Breast epithelium (tissue), 4 donors: ENCODE measurements at regions not wholly inside any gene's neighbourhood (a gene's known extent, or its start where the extent isn't known, plus 50 kb on each side); places are given as distances from the start of the nearest gene placed in this dataset.

Experiments used
- DNase-seq, 2 donors: peaks; one replicate each; pipeline ENCODE4 v3.0.0-alpha.2; 2019; ENCODE audit warnings: low spot score in 2 of 2
- H3K27ac ChIP-seq, 2 donors: fragments of 200-600 bp; sonication (generic) in 1 of 2; one replicate each; pipeline ENCODE4 v1.5.1; 2016 to 2019; ENCODE audit warnings: mild to moderate bottlenecking in 1 of 2
- H3K27me3 ChIP-seq, 2 donors: fragments of 200-600 bp; sonication (generic) in 1 of 2; one replicate each; pipeline versions ENCODE4 v1.5.1 to v1.6.0; 2017 to 2019; ENCODE audit warnings: control low read depth in 1 of 2, mild to moderate bottlenecking in 1 of 2
- H3K36me3 ChIP-seq: fragments of 200-600 bp; one replicate; pipeline ENCODE4 v1.5.1; 2019
- H3K4me1 ChIP-seq, 2 donors: fragments of 200-600 bp; sonication (generic); one replicate each; pipeline ENCODE4 v1.5.1; 2016 to 2019; ENCODE audit warnings: control low read depth in 1 of 2
- H3K4me3 ChIP-seq, 3 donors: fragments of 200-600 bp; sonication (generic); 1 replicate in 2 of 3; 2 replicates in 1 of 3; pipeline ENCODE4 v1.5.1; 2016 to 2019; ENCODE audit warnings: mild to moderate bottlenecking in 3 of 3, moderate library complexity in 2 of 3
- H3K9me3 ChIP-seq, 2 donors: fragments of 200-600 bp; sonication (generic) in 1 of 2; one replicate each; pipeline ENCODE4 v1.5.1; 2016 to 2019; ENCODE audit warnings: control low read depth in 1 of 2
- CTCF ChIP-seq, 3 donors: fragments of 450-650 bp; IDR thresholded peaks; one replicate each; pipeline ENCODE4 v1.5.1; 2016 to 2017; ENCODE audit warnings: antibody characterized with exemption in 3 of 3, mild to moderate bottlenecking in 3 of 3, moderate library complexity in 3 of 3
- POLR2A ChIP-seq: fragments of 450-650 bp; IDR thresholded peaks from one replicate; pipeline ENCODE4 v1.6.1; 2016; ENCODE audit warnings: antibody characterized with exemption, mild to moderate bottlenecking, moderate library complexity
- POLR2AphosphoS5 ChIP-seq, 3 donors: sonication (generic); formaldehyde crosslinking; IDR thresholded peaks; one replicate each; pipeline ENCODE4 v1.6.1; 2017; ENCODE audit warnings: antibody characterized with exemption in 3 of 3
- intact Hi-C: fragments of 100-400 bp; cut with DNase I; formaldehyde crosslinking; loops from one replicate; pipeline ENCODE4 v1.15.1; 2023; ENCODE audit warnings: low total_unique reads

GRCh38 chr13:62483774-62484173 is 1068.1 kb upstream of the PCDH20 start:
- H3K27me3 ChIP-seq, result no peaks in the 10 kb centered on the region
- H3K4me3 ChIP-seq, result no peak overlapping the region
- intact Hi-C loops, result no loop called here
- no peaks in the 10 kb centered on the region for H3K4me1 ChIP-seq
- H3K27ac ChIP-seq, result no peak overlapping the region
- H3K36me3 ChIP-seq, result no peaks in the 10 kb centered on the region
- no peaks in the 10 kb centered on the region for H3K9me3 ChIP-seq
- DNase-seq, result no peak
- TF ChIP-seq POLR2A (no peak), POLR2AphosphoS5 (IDR thresholded peaks at IDR 0.05) (no peak), CTCF (IDR thresholded peaks at IDR 0.05) (no peak)

- no peaks in the 10 kb centered on the region for H3K36me3 ChIP-seq
- no peaks in the 10 kb centered on the region for H3K27me3 ChIP-seq
- H3K4me1 ChIP-seq, result no peaks in the 10 kb centered on the region
- intact Hi-C loops, result no loop called here
- H3K27ac ChIP-seq, result no peak overlapping the region
- DNase-seq, result no peak
- H3K9me3 ChIP-seq, result no peaks in the 10 kb centered on the region
- H3K4me3 ChIP-seq, result no peak overlapping the region
- TF ChIP-seq CTCF (IDR thresholded peaks at IDR 0.05), result no peak
- no peak for TF ChIP-seq POLR2AphosphoS5 (IDR thresholded peaks at IDR 0.05)
- no peak for TF ChIP-seq POLR2A
Measured at GRCh38 chr13:62482351-62482750, 1066.7 kb upstream of the PCDH20 start.

GRCh38 chr13:62473944-62474237 is 1058.2 kb upstream of the PCDH20 start:
- Histone ChIP-seq H3K27me3 (no peaks in the 10 kb centered on the region), H3K4me1 (no peaks in the 10 kb centered on the region), H3K9me3 (no peaks in the 10 kb centered on the region), H3K4me3 (no peak overlapping the region), H3K36me3 (no peaks in the 10 kb centered on the region), H3K27ac (no peak overlapping the region)
- DNase-seq, result no peak
- intact Hi-C loops, result no loop called here
- TF ChIP-seq CTCF (IDR thresholded peaks at IDR 0.05) (no peak), POLR2AphosphoS5 (IDR thresholded peaks at IDR 0.05) (no peak), POLR2A (no peak)

GRCh38 chr13:62473190-62473943 is 1057.7 kb upstream of the PCDH20 start:
- H3K27ac ChIP-seq, result no peak overlapping the region
- H3K27me3 ChIP-seq, result no peaks in the 10 kb centered on the region
- DNase-seq, result no peak
- H3K36me3 ChIP-seq, result no peaks in the 10 kb centered on the region
- H3K4me1 ChIP-seq, result no peaks in the 10 kb centered on the region
- intact Hi-C loops, result no loop called here
- H3K9me3 ChIP-seq, result no peaks in the 10 kb centered on the region
- no peak overlapping the region for H3K4me3 ChIP-seq
- TF ChIP-seq POLR2AphosphoS5 (IDR thresholded peaks at IDR 0.05) (no peak), CTCF (IDR thresholded peaks at IDR 0.05) (no peak), POLR2A (no peak)

- Histone ChIP-seq H3K4me3 (no peak overlapping the region), H3K36me3 (no peaks in the 10 kb centered on the region), H3K27me3 (no peaks in the 10 kb centered on the region), H3K9me3 (no peaks in the 10 kb centered on the region), H3K4me1 (no peaks in the 10 kb centered on the region), H3K27ac (no peak overlapping the region)
- TF ChIP-seq CTCF (IDR thresholded peaks at IDR 0.05) (no peak), POLR2A (no peak), POLR2AphosphoS5 (IDR thresholded peaks at IDR 0.05) (no peak)
- intact Hi-C loops, result no loop called here
- no peak for DNase-seq
Measured at GRCh38 chr13:62453761-62454160, 1038.1 kb upstream of the PCDH20 start.
